ENCODE measurements at regions not wholly inside any gene's neighbourhood (a gene's known extent, or its start where the extent isn't known, plus 50 kb on each side); places are given as distances from the start of the nearest gene placed in this dataset.
"Not testable (repeated sequence)": the region's sequence is repeated elsewhere in the genome, so short reads cannot be mapped to it uniquely, and the experiment has no call there.

GRCh38 chr2:160550048-160550447 lies 56.4 kb upstream of the RBMS1 start:
- DNase-seq = no peak

- DNase-seq = no peak
Measured at GRCh38 chr2:160551259-160551658, 57.7 kb upstream of the RBMS1 start.

GRCh38 chr2:160555420-160556071 lies 61.9 kb upstream of the RBMS1 start:
- DNase-seq = no peak

- DNase-seq = no peak
Measured at GRCh38 chr2:160557903-160558302, 64.3 kb upstream of the RBMS1 start.

- no peak for DNase-seq
Measured at GRCh38 chr2:160558531-160558930, 64.9 kb upstream of the RBMS1 start.

GRCh38 chr2:160561551-160562295 lies 68.1 kb upstream of the RBMS1 start:
- no peak for DNase-seq

GRCh38 chr2:160562730-160563129 lies 69.1 kb upstream of the RBMS1 start:
- DNase-seq = no peak

- DNase-seq = no peak
Measured at GRCh38 chr2:160564591-160564990, 71.0 kb upstream of the RBMS1 start.

GRCh38 chr2:160565099-160565845 lies 71.7 kb upstream of the RBMS1 start:
- DNase-seq = no peak

GRCh38 chr2:160566717-160567116 lies 73.1 kb upstream of the RBMS1 start:
- no peak for DNase-seq

- DNase-seq = no peak
Measured at GRCh38 chr2:160568856-160569255, 75.2 kb upstream of the RBMS1 start.

- no peak for DNase-seq
Measured at GRCh38 chr2:160570376-160570775, 76.8 kb upstream of the RBMS1 start.

- DNase-seq = no peak
Measured at GRCh38 chr2:160574468-160575140, 81.0 kb upstream of the RBMS1 start.

GRCh38 chr2:160575368-160575767 lies 81.8 kb upstream of the RBMS1 start:
- no peak for DNase-seq

- DNase-seq = no peak
Measured at GRCh38 chr2:160576054-160576499, 82.5 kb upstream of the RBMS1 start.

- DNase-seq = not testable (repeated sequence)
Measured at GRCh38 chr2:160577081-160577480, 83.5 kb upstream of the RBMS1 start.

GRCh38 chr2:160581035-160581434 lies 87.4 kb upstream of the RBMS1 start:
- no peak for DNase-seq

- DNase-seq = no peak
Measured at GRCh38 chr2:160581448-160581847, 87.8 kb upstream of the RBMS1 start.

- no peak for DNase-seq
Measured at GRCh38 chr2:160582081-160582480, 88.5 kb upstream of the RBMS1 start.

- DNase-seq = no peak
Measured at GRCh38 chr2:160582490-160583145, 89.0 kb upstream of the RBMS1 start.

GRCh38 chr2:160583146-160583535 lies 89.5 kb upstream of the RBMS1 start:
- DNase-seq = no peak

- no peak for DNase-seq
Measured at GRCh38 chr2:160583813-160584537, 90.4 kb upstream of the RBMS1 start.
